Brain microvascular endothelial cell (primary cell): ENCODE measurements at regions not wholly inside any gene's neighbourhood (a gene's known extent, or its start where the extent isn't known, plus 50 kb on each side); places are given as distances from the start of the nearest gene placed in this dataset.

ENCODE experiments used
- DNase-seq: peaks from one replicate; pipeline ENCODE4 v3.0.0-alpha.2; 2020
- H3K27ac ChIP-seq: fragments of 250-450 bp; sonication (Bioruptor Pico); 2 replicates; pipeline ENCODE4 v1.5.1; 2020; ENCODE audit warnings: mild to moderate bottlenecking, moderate library complexity
- H3K27me3 ChIP-seq: fragments of 250-450 bp; sonication (Bioruptor Pico); replicated peaks from 2 replicates; pipeline ENCODE4 v1.5.1; 2020; ENCODE audit warnings: mild to moderate bottlenecking
- H3K36me3 ChIP-seq: fragments of 250-450 bp; sonication (Bioruptor Pico); replicated peaks from 2 replicates; pipeline ENCODE4 v1.5.1; 2020; ENCODE audit warnings: mild to moderate bottlenecking
- H3K4me3 ChIP-seq: 2 replicates; pipeline ENCODE4 v1.5.1; 2011; ENCODE audit warnings: low read depth, mild to moderate bottlenecking, control low read depth, low read length, moderate library complexity
- in situ Hi-C: cut with HindIII; loops from 2 replicates; pipeline ENCODE4 v1.10.0; 2017; ENCODE audit warnings: low sequenced_read_pairs, low pct_ligation_motif_present
- TF ChIP-seq, protein P1 (sequence below): IDR thresholded peaks from 2 replicates; pipeline ENCODE4 v1.5.1; 2011; ENCODE audit warnings: low read depth, mild to moderate bottlenecking, moderate library complexity, low read length, control low read depth, inconsistent platforms; ENCODE audit errors: missing control alignments

DNA sequence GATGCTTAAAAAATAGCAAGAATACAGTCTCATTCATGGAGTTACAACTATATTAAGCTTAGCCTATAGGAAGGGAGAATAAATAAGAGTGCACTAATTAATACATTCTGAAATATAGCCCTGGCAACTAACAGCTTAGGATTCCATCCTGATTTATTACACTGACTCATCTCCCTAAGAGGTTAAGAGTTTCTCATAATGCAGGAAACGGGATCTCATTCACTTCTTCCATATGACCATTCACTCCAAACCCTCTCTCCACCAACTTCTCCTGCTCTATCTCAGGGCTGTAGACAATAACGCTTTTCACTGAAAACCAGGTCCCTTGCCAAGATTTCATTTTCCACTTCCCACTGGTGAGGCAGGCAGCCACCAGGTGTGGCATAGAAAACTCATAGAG is 168.5 kb upstream of the PLD5 start:
- TF ChIP-seq, protein P1, sequence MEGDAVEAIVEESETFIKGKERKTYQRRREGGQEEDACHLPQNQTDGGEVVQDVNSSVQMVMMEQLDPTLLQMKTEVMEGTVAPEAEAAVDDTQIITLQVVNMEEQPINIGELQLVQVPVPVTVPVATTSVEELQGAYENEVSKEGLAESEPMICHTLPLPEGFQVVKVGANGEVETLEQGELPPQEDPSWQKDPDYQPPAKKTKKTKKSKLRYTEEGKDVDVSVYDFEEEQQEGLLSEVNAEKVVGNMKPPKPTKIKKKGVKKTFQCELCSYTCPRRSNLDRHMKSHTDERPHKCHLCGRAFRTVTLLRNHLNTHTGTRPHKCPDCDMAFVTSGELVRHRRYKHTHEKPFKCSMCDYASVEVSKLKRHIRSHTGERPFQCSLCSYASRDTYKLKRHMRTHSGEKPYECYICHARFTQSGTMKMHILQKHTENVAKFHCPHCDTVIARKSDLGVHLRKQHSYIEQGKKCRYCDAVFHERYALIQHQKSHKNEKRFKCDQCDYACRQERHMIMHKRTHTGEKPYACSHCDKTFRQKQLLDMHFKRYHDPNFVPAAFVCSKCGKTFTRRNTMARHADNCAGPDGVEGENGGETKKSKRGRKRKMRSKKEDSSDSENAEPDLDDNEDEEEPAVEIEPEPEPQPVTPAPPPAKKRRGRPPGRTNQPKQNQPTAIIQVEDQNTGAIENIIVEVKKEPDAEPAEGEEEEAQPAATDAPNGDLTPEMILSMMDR = no peak
- H3K27me3 ChIP-seq = no peaks in the 10 kb centered on the region
- no peak overlapping the region for H3K4me3 ChIP-seq
- in situ Hi-C loops = no loop called here
- H3K36me3 ChIP-seq = no peaks in the 10 kb centered on the region
- no peak for DNase-seq
- H3K27ac ChIP-seq = no peak overlapping the region

DNA sequence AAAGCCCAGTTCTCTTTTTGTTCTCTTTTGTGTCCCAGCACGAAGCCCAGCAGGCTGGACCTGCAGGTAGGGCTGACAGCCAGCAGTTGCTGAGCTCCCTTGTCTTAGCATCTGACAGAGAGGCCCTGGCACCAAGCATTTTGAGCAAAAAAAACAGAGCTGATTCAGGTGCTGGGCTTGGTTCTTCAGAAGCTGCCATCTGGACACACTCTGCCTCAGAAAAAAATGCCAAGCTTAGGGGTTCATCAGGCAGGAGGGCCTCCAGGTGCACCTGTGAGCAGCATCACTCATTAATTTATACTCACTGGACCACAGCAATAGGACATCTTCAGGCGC is 167.1 kb upstream of the PLD5 start:
- Histone ChIP-seq H3K36me3 (no peaks in the 10 kb centered on the region), H3K27ac (no peak overlapping the region), H3K4me3 (no peak overlapping the region), H3K27me3 (no peaks in the 10 kb centered on the region)
- TF ChIP-seq, protein P1 = no peak
- DNase-seq = no peak
- in situ Hi-C loops = no loop called here

DNA sequence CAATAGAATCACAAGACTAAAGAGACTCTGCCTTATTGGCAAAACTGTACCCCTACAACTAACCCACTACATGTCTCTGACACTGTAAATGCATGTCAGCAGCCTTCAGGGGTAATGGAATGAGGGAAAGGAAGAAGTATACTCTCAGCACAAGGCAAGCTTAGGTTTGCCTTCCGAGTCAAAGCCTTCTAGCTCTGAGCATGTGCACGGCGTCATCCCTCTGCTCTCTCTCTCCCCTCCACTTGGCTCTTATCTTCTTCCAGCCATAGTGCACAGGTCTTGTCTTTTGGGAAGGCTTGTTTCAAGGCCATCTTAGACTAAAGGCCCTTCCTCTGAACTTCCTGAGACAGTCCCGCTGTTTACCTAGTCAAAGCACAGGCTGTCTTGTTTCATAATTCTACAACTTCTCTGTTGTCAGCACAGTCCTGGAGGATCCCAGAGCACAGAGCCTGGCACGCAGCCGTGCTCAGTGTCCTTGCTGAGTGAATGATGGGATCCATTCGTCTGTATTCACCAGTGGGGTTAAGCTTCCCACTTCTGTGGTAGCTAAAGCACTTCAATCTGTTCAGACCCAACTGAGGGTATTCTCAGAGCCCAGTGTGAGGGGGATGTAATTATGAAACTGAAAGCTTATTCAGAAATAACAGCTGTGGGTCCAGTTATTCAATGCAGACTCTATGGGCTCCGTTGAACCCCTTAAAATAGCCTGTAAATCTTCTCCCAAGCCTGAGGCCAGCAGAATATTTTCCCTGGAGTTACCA is 166.5 kb upstream of the PLD5 start:
- Histone ChIP-seq H3K27ac (no peak overlapping the region), H3K27me3 (no peaks in the 10 kb centered on the region), H3K4me3 (no peak overlapping the region), H3K36me3 (no peaks in the 10 kb centered on the region)
- TF ChIP-seq, protein P1 = no peak
- no peak for DNase-seq
- in situ Hi-C loops = no loop called here

- Histone ChIP-seq H3K4me3 (no peak overlapping the region), H3K36me3 (no peaks in the 10 kb centered on the region), H3K27me3 (no peaks in the 10 kb centered on the region), H3K27ac (no peak overlapping the region)
- TF ChIP-seq, protein P1 = no peak
- no peak for DNase-seq
- in situ Hi-C loops = no loop called here
These were observed 164.9 kb upstream of the PLD5 start for GRCh38 chr1:242689378-242689777.

DNA sequence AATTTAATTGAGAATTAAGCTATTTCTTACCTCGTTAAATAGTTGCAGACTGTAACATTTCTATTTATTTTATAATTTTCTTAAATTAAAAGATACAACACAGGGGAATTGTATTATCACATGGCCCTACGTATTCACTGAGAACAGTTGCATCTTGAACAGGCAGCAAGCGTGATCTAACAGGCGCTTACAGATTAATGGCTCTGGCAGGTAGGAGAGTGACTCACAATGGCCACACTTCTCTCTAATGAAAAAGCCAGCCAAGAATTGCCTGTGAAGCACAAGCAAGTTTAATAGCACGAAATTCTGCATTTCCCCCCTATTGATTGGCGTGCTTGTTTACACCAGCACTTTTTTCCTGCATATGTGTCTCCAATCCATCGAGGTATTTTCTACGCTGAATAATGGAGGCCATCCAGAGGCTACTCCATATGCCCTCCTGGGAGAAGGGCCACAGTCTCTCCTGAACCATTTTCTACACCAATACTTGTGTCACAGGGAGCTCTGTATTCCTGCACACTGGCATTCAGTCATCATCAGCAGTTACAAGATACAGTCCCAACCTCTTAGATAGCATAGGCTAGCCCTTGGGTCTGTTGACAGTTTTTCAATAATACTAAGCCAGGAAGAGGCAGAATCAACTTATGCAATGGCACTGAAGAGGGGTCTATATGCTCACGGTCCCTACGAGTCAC is 150.6 kb upstream of the PLD5 start:
- Histone ChIP-seq H3K27ac (no peak overlapping the region), H3K4me3 (no peak overlapping the region), H3K27me3 (no peaks in the 10 kb centered on the region), H3K36me3 (no peaks in the 10 kb centered on the region)
- no peak for DNase-seq
- in situ Hi-C loops = no loop called here
- TF ChIP-seq, protein P1 = no peak
